Left ventricle myocardium superior (tissue), 1 donor: ENCODE measurements at regions not wholly inside any gene's neighbourhood (a gene's known extent, or its start where the extent isn't known, plus 50 kb on each side); places are given as distances from the start of the nearest gene placed in this dataset.
"Not testable (repeated sequence)": the region's sequence is repeated elsewhere in the genome, so short reads cannot be mapped to it uniquely, and the experiment has no call there.

Experiments used
- ATAC-seq: fragments of 200-7000 bp; cut with Tn5 transposase; one replicate; pipeline ENCODE4 v1.9.1; 2020; ENCODE audit warnings: mild to moderate bottlenecking, moderate library complexity
- DNase-seq: peaks from one replicate; pipeline ENCODE4 v3.0.0-alpha.2; 2020
- intact Hi-C: fragments of 100-400 bp; cut with micrococcal nuclease; formaldehyde crosslinking; loops from one replicate; pipeline ENCODE4 v1.11.0; 2022
- donor health status: DM: no; HTN: yes; CAD: no; lungs with severe emphysema.

- intact Hi-C loops, result no loop called here
- no peak for DNase-seq
- ATAC-seq, result no peak
Observed at GRCh38 chr13:56720841-56721240, 419.9 kb upstream of the PRR20A start.

- no peak for DNase-seq
- intact Hi-C loops, result no loop called here
- no peak for ATAC-seq
Observed at GRCh38 chr13:56735537-56735942, 405.2 kb upstream of the PRR20A start.

GRCh38 chr13:56736966-56737365, 403.8 kb upstream of the PRR20A start:
- ATAC-seq, result no peak
- DNase-seq, result no peak
- intact Hi-C loops, result no loop called here

- DNase-seq, result no peak
- intact Hi-C loops, result no loop called here
- no peak for ATAC-seq
Observed at GRCh38 chr13:56752636-56753035, 388.1 kb upstream of the PRR20A start.

- intact Hi-C loops, result no loop called here
- DNase-seq (no peak), ATAC-seq (no peak)
Observed at GRCh38 chr13:56755181-56755935, 385.4 kb upstream of the PRR20A start.

DNA sequence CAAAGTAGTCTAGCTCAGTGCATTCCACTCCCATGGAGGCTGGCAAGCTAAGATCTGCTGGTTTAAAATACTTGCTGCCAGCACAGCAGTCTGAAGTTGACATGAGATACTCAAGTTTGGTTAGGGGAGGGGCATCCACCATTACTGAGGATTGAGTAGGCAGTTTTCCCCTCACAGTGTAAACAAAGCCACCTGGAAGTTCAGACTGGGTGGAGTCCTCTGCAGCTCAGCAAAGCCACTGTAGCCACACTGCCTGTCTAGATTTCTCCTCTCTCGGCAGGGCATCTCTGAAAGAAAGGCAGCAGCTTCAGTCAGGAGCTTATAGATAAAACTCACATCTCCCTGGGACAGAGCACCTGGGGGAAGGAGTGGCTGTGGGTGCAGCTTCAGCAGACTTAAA, 377.4 kb upstream of the PRR20A start:
- intact Hi-C loops, ATAC-seq, DNase-seq: not testable (repeated sequence)

DNA sequence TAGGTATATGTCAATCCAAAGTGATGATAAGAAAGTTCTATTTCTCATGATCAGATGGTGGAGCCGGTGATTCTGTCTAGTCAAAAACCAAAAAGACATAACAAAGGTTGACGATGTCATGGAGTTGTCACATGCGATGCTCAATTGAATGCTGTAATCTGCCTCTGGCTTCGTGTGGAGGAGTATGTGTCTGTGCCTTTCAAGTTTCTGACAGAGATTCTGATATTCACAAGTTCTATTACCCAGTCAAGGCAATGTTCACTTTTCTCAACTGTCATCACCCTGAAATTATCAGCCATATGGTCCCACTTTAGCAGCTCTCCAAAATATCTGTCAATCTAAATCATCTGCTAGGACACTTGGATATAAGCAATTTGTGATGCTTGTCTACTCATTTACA, 367.6 kb upstream of the PRR20A start:
- DNase-seq (no peak), ATAC-seq (no peak)
- intact Hi-C loops, result no loop called here

DNA sequence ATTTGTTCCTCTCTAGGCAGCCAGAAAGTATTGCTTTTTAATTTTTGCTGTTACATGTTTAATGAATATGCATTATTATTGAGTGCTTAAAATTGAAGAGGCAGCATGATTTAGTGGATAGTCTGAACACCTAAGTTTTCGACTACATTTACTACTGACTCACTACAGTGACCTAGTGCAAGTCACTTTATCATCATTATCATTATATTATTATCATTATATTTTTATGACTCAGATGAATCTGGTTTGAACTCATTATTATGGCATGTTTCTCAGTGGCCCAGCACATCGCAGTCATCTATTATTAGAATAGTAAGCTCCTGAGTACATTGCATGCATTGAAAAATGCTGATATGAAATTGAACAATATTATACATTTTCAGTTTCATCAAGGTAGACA, 351.2 kb upstream of the PRR20A start:
- intact Hi-C loops, result no loop called here
- ATAC-seq, result no peak

GRCh38 chr13:56837161-56837560, 303.6 kb upstream of the PRR20A start:
- no peak for ATAC-seq
- DNase-seq, result no peak
- intact Hi-C loops, result no loop called here

More for the DNA sequence above, 351.2 kb upstream of the PRR20A start:
- no peak for DNase-seq

- DNase-seq (no peak), ATAC-seq (no peak)
- intact Hi-C loops, result no loop called here
Observed at GRCh38 chr13:56850852-56851251, 289.9 kb upstream of the PRR20A start.

DNA sequence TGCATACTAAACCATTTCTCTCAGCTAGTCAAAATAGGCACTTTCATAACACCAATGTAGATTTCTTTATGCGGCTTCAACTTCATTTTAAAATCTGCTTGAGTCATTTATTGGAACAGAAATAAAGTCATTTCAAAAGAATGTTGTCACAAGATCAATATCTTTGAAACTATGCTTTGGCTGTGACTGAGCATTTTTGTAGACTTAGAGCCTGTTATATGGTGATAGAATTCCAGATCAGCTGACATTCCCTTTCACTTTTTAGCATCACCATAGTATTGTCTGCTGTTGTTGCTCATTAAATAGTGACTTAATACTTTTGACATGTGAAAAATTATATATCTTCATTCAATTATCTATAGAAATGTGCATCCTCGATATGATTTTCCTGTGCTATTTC, 279.2 kb upstream of the PRR20A start:
- intact Hi-C loops, result no loop called here
- DNase-seq, result no peak
- ATAC-seq, result no peak

DNA sequence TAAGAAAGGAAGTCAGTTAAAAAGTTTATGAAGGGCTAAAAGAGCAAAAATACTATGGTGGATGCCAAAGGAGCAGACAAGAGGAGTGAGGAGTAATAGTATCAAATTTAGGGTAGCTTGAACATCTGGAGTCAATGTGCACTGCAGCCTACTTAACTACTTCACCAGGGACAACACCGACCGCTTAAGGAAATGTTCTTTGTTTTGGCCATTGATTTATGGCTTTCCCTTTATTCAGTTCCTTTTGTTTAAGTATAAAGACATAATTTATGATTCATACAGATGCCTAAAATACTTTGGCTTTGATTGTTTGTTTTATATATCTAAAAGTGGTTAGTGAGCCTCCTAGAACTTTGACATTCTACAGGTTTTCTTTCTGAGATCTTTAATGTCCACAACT, 276.3 kb upstream of the PRR20A start:
- no peak for ATAC-seq
- DNase-seq, result no peak
- intact Hi-C loops, result no loop called here

GRCh38 chr13:56865416-56865815, 275.3 kb upstream of the PRR20A start:
- ATAC-seq, result no peak

DNA sequence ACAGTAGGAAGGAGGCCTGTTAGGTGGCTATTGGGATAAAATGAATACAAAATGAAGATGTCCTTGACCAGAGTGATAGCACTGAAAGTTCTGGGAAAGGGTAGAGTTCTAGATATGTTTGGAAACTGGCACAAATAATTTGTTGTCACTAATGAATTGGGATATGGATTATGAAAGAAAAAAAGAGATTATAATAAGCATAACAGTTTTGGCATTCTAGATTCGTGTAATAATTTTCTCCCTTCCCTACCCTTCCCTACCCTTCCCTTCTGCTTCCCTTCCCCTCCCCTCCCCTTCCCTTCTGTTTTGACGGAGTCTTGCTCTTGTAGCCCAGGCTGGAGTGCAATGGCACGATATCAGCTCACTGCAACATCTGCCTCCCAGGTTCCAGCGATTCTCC, 271.0 kb upstream of the PRR20A start:
- no peak for ATAC-seq
- no peak for DNase-seq
- intact Hi-C loops, result no loop called here

More at GRCh38 chr13:56865416-56865815, 275.3 kb upstream of the PRR20A start:
- intact Hi-C loops, result no loop called here
- DNase-seq, result no peak

DNA sequence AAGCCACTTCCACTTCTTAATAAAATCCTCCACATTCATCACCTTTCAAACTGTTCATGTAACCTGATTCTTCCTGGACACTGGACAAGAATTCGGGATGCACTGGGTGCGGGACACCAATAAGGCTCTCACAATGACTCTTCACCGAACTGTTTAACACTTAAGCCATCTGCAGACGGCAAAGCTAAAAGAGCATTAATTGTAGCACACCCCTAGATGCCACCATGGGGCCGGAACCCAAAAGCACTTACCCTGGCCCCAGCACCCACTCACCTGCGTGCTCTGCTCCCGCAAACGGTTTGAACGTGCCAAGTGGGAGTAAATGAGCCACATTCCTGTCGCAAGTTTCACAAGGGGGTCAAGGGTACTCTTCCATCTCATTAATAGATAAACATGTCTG, 254.3 kb upstream of the PRR20A start:
- DNase-seq (no peak), ATAC-seq (no peak)
- intact Hi-C loops, result no loop called here

DNA sequence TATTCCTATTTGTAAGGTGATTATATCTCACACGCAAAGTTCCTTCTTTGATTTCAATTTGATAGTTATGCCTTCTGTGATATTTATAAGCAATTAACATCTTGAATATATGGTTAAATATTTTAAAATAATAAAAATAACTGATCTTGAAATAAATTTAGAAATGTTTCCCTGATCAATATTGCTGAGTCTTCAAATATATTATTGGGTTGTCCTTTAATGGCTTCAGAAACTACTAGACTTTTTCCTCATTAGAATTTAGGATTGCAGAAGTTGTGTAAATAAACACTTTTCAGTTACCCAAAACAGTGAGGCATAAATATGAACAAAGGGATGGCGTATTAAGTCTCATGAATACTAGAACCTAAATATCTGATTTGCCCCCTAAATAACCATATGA, 252.3 kb upstream of the PRR20A start:
- no peak for DNase-seq

GRCh38 chr13:56893843-56894242, 246.9 kb upstream of the PRR20A start:
- ATAC-seq (no peak), DNase-seq (no peak)
- intact Hi-C loops, result no loop called here

More for the DNA sequence above, 252.3 kb upstream of the PRR20A start:
- intact Hi-C loops, result no loop called here
- ATAC-seq, result no peak

- ATAC-seq (no peak), DNase-seq (no peak)
- intact Hi-C loops, result no loop called here
Observed at GRCh38 chr13:56900549-56901279, 240.0 kb upstream of the PRR20A start.

DNA sequence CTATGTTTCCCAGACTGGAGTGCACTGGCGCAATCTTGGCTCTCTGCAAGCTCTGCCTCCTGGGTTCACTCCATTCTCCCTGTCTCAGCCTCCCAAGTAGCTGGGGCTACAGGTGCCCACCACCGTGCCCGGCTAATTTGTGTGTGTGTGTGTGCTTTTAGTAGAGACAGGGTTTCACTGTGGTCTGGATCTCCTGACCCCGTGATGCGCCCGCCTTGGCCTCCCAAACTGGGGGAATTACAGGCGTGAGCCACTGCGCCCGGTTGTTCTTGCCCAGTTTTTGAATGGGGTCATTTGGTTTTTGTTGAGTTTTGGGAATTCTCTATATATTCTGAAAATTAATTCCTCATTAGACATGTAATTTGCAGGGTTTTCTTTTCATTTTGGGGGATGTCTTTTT, 238.4 kb upstream of the PRR20A start:
- DNase-seq, result no peak
- intact Hi-C loops, result no loop called here
- no peak for ATAC-seq

GRCh38 chr13:56903710-56904282, 236.9 kb upstream of the PRR20A start:
- ATAC-seq (no peak), DNase-seq (no peak)
- intact Hi-C loops, result no loop called here

- no peak for ATAC-seq
- no peak for DNase-seq
- intact Hi-C loops, result no loop called here
Observed at GRCh38 chr13:56906909-56907308, 233.8 kb upstream of the PRR20A start.
